Choroid plexus epithelial cell (primary cell): ENCODE measurements at regions not wholly inside any gene's neighbourhood (a gene's known extent, or its start where the extent isn't known, plus 50 kb on each side); places are given as distances from the start of the nearest gene placed in this dataset.

Experiments used
- DNase-seq: peaks from one replicate; pipeline ENCODE4 v3.0.0-alpha.2; 2010; ENCODE audit warnings: low read depth
- H3K4me3 ChIP-seq: 2 replicates; pipeline ENCODE4 v1.5.1; 2011; ENCODE audit warnings: low read depth, mild to moderate bottlenecking, control low read depth, low read length, moderate library complexity
- TF ChIP-seq, protein P1 (sequence below): conservative IDR thresholded peaks from 2 replicates; pipeline ENCODE4 v1.5.1; 2011; ENCODE audit warnings: low read depth, mild to moderate bottlenecking, control low read depth, inconsistent platforms, low read length, moderate library complexity

DNA sequence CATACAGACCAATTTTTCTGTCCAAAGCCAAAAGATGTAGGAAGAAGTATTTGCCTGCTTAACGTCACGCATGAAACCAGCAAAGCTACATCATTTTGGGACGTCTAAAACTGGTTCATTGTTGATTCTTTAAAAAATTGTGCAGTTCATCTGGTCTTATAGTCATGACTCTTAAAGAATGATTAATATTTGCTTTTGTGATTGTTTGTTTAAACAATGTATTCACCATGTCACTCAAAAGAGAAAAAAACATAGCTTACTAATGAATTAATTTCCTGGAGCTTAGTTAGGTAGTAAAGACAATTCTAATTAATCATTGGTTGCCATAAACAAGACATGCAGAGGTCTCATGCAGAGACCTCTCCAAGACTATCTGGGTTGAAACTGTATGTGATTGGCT is 157.3 kb downstream of the RPS12 start:
- no peak overlapping the region for H3K4me3 ChIP-seq
- TF ChIP-seq, protein P1, sequence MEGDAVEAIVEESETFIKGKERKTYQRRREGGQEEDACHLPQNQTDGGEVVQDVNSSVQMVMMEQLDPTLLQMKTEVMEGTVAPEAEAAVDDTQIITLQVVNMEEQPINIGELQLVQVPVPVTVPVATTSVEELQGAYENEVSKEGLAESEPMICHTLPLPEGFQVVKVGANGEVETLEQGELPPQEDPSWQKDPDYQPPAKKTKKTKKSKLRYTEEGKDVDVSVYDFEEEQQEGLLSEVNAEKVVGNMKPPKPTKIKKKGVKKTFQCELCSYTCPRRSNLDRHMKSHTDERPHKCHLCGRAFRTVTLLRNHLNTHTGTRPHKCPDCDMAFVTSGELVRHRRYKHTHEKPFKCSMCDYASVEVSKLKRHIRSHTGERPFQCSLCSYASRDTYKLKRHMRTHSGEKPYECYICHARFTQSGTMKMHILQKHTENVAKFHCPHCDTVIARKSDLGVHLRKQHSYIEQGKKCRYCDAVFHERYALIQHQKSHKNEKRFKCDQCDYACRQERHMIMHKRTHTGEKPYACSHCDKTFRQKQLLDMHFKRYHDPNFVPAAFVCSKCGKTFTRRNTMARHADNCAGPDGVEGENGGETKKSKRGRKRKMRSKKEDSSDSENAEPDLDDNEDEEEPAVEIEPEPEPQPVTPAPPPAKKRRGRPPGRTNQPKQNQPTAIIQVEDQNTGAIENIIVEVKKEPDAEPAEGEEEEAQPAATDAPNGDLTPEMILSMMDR = no peak
- DNase-seq = no peak

DNA sequence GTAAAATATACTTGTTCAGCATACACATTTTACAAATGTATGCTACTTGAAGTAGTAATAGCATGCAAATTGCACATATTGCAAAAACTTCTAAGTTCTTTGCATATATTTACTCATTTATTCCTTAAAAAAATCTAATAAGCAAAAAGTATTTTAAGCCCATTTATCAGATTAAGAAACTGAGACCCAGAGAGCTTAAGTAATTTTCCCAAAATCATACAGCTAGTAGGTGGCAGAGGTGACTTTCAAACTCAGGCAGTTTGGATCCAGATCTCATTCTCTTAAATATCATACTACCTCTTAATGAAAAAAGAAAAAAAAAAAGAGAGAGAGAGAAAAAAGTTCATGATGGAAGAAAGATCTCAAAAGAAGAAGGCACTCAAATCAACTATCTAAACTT is 157.9 kb downstream of the RPS12 start:
- TF ChIP-seq, protein P1 = no peak
- no peak for DNase-seq
- no peak overlapping the region for H3K4me3 ChIP-seq

DNA sequence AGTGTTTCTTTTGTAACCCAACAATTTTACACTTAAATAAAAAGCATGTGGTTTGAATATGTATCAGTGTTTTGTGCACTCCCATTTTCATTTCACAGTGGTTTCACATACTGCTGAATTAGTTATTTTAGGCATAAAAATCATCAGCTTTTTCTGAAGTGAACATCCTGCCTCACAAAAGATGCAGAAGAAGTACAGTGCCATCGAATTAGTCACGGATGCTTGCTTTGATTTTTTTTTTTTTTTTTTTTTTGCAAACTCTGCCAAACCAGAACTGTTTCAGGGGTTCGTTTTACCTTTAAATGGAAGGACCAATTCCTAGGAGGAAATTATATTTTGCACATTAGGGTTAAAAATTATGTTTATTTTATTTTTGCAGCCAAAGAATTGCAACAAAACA is 158.6 kb downstream of the RPS12 start:
- no peak for DNase-seq
- H3K4me3 ChIP-seq = no peak overlapping the region
- TF ChIP-seq, protein P1 = no peak

DNA sequence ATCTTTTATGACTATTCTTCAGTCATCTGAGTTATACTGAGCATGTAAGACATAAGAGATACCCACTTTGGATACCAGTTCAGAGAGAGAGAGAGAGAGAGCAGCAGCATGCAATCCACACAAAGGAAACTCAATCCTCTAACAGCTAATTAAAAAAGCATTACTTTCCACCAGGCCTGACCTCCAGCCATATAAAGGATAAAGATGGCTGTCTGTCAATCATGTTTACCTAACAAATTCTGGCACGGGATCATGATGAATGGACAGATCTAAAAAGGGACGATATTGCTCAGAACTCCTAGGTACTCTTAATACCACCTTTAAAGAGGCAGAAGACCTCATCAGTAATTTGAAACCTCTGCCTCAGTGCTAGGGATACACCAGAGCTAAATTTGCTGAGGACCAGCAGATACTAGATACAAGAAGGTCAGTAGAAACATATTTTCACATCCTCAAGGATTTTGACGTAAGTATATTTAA is 159.2 kb downstream of the RPS12 start:
- no peak for DNase-seq
- no peak overlapping the region for H3K4me3 ChIP-seq
- TF ChIP-seq, protein P1 = no peak

DNA sequence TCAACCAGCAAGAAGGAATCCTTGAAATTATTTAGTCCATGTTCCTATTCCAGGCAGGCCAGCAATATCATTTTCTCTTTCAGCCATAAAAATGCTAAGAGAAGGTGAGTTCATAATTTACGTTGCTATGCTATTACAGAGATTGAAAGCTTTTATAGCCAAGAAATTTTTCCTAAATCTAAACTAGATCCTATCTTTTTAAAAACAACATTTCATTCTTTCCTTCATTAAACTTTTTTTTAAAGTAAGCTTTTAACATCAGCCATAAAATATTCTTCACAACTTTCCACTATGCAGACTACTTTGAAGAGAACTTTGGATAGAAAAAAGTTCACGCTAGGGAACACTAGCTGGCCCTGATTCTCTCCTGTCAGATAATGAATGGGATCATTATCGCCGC is 159.8 kb downstream of the RPS12 start:
- H3K4me3 ChIP-seq = no peak overlapping the region
- no peak for DNase-seq
- TF ChIP-seq, protein P1 = no peak

DNA sequence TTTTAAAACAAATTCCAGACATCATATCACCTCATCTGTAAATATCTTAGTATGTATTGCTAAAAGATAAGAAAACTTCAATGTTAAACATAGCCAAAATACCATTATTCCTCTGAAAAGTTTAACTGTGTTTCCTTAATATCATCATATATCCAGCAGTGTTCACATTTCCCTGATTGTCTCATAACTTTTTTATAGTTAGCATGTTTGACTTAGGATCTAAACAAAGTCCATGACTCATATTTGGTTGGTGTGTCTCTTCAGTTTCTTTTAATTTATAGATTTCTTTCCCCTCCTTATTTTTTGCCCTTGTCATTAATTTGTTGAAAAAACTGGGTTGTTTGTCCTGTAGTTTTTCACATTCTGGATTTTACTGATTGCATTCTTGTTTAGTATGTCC is 163.0 kb downstream of the RPS12 start:
- no peak for DNase-seq
- TF ChIP-seq, protein P1 = no peak
- no peak overlapping the region for H3K4me3 ChIP-seq

DNA sequence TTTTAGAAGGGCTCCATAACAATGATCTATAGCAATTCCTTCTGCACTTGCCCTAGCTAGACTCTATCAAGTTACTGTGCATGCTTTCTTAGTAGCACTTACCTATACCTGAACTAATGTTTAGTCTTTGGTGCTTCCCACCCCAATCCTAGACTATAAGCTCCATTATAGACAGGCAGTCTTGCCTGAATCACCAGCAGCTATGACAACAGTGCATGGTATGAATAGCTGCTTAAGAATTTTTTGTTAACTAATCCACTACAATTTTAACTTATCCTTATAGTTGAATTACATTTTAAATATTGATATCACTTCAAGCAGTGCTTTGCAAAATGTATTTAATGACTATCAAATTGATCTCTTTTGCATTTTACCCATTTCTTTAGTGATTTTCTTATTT is 164.3 kb downstream of the RPS12 start:
- no peak for DNase-seq
- H3K4me3 ChIP-seq = no peak overlapping the region
- TF ChIP-seq, protein P1 = no peak
